ENCODE measurements at regions not wholly inside any gene's neighbourhood (a gene's known extent, or its start where the extent isn't known, plus 50 kb on each side); places are given as distances from the start of the nearest gene placed in this dataset.

GRCh38 chr14:88085736-88086135 lies 80.8 kb downstream of the GPR65 start:
- TF ChIP-seq CTCF (IDR thresholded peaks at IDR 0.05): no peak
- TF ChIP-seq POLR2AphosphoS5 (IDR thresholded peaks at IDR 0.05; ENCODE audit: insufficient read depth in 1 of 2, low read depth in 1 of 2): no peak
- no peak for TF ChIP-seq POLR2A (IDR thresholded peaks at IDR 0.05)
- no peaks in the 10 kb centered on the region for H3K27me3 ChIP-seq
- H3K4me1 ChIP-seq: no peaks in the 10 kb centered on the region
- intact Hi-C loops (cut with DNase I): no loop called here
- DNase-seq (ENCODE audit: extremely low spot score in 2 of 2): no peak
- no peaks in the 10 kb centered on the region for H3K9me3 ChIP-seq
- H3K4me3 ChIP-seq: no peak overlapping the region
- H3K36me3 ChIP-seq: no peaks in the 10 kb centered on the region
- H3K27ac ChIP-seq: no peak overlapping the region

GRCh38 chr14:88089445-88089844 lies 84.5 kb downstream of the GPR65 start:
- Histone ChIP-seq H3K36me3 (no peaks in the 10 kb centered on the region), H3K4me1 (no peaks in the 10 kb centered on the region), H3K27me3 (no peaks in the 10 kb centered on the region), H3K9me3 (no peaks in the 10 kb centered on the region), H3K27ac (no peak overlapping the region), H3K4me3 (no peak overlapping the region)
- intact Hi-C loops (cut with DNase I): no loop called here
- DNase-seq (ENCODE audit: extremely low spot score in 2 of 2): no peak
- TF ChIP-seq POLR2AphosphoS5 (IDR thresholded peaks at IDR 0.05; ENCODE audit: insufficient read depth in 1 of 2, low read depth in 1 of 2) (no peak), POLR2A (IDR thresholded peaks at IDR 0.05) (no peak), CTCF (IDR thresholded peaks at IDR 0.05) (no peak)

- Histone ChIP-seq H3K27me3 (no peaks in the 10 kb centered on the region), H3K4me3 (no peak overlapping the region), H3K27ac (no peak overlapping the region), H3K9me3 (no peaks in the 10 kb centered on the region), H3K4me1 (no peaks in the 10 kb centered on the region), H3K36me3 (no peaks in the 10 kb centered on the region)
- TF ChIP-seq POLR2A (IDR thresholded peaks at IDR 0.05): no peak
- TF ChIP-seq POLR2AphosphoS5 (IDR thresholded peaks at IDR 0.05; ENCODE audit: insufficient read depth in 1 of 2, low read depth in 1 of 2): no peak
- TF ChIP-seq CTCF (IDR thresholded peaks at IDR 0.05): no peak
- DNase-seq (ENCODE audit: extremely low spot score in 2 of 2): no peak
- intact Hi-C loops (cut with DNase I): no loop called here
These were observed 87.6 kb downstream of the GPR65 start for GRCh38 chr14:88092529-88092928.

- DNase-seq (ENCODE audit: extremely low spot score in 2 of 2): no peak
- no peaks in the 10 kb centered on the region for H3K27me3 ChIP-seq
- no peaks in the 10 kb centered on the region for H3K4me1 ChIP-seq
- H3K4me3 ChIP-seq: no peak overlapping the region
- H3K36me3 ChIP-seq: no peaks in the 10 kb centered on the region
- TF ChIP-seq POLR2A (IDR thresholded peaks at IDR 0.05): no peak
- H3K9me3 ChIP-seq: no peaks in the 10 kb centered on the region
- intact Hi-C loops (cut with DNase I): no loop called here
- H3K27ac ChIP-seq: no peak overlapping the region
These were observed 90.9 kb downstream of the GPR65 start for GRCh38 chr14:88095791-88096190.

GRCh38 chr14:88098163-88098562 lies 93.2 kb downstream of the GPR65 start:
- no peaks in the 10 kb centered on the region for H3K27me3 ChIP-seq
- DNase-seq (ENCODE audit: extremely low spot score in 2 of 2): no peak
- H3K27ac ChIP-seq: no peak overlapping the region
- no peaks in the 10 kb centered on the region for H3K9me3 ChIP-seq
- no peaks in the 10 kb centered on the region for H3K4me1 ChIP-seq
- H3K4me3 ChIP-seq: no peak overlapping the region
- TF ChIP-seq CTCF (IDR thresholded peaks at IDR 0.05): no peak
- TF ChIP-seq POLR2AphosphoS5 (IDR thresholded peaks at IDR 0.05; ENCODE audit: insufficient read depth in 1 of 2, low read depth in 1 of 2): no peak
- no peak for TF ChIP-seq POLR2A (IDR thresholded peaks at IDR 0.05)
- no peaks in the 10 kb centered on the region for H3K36me3 ChIP-seq
- intact Hi-C loops (cut with DNase I): no loop called here

- Histone ChIP-seq H3K4me3 (no peak overlapping the region), H3K9me3 (no peaks in the 10 kb centered on the region), H3K36me3 (no peaks in the 10 kb centered on the region), H3K4me1 (no peaks in the 10 kb centered on the region), H3K27ac (no peak overlapping the region), H3K27me3 (no peaks in the 10 kb centered on the region)
- TF ChIP-seq CTCF (IDR thresholded peaks at IDR 0.05): no peak
- no peak for TF ChIP-seq POLR2AphosphoS5 (IDR thresholded peaks at IDR 0.05; ENCODE audit: insufficient read depth in 1 of 2, low read depth in 1 of 2)
- TF ChIP-seq POLR2A (IDR thresholded peaks at IDR 0.05): no peak
- intact Hi-C loops (cut with DNase I): no loop called here
- no peak for DNase-seq (ENCODE audit: extremely low spot score in 2 of 2)
These were observed 99.8 kb downstream of the GPR65 start for GRCh38 chr14:88104710-88105109.

Data from vagina (tissue), 2 donors.